ENCODE measurements at regions not wholly inside any gene's neighbourhood (a gene's known extent, or its start where the extent isn't known, plus 50 kb on each side); places are given as distances from the start of the nearest gene placed in this dataset.

DNA sequence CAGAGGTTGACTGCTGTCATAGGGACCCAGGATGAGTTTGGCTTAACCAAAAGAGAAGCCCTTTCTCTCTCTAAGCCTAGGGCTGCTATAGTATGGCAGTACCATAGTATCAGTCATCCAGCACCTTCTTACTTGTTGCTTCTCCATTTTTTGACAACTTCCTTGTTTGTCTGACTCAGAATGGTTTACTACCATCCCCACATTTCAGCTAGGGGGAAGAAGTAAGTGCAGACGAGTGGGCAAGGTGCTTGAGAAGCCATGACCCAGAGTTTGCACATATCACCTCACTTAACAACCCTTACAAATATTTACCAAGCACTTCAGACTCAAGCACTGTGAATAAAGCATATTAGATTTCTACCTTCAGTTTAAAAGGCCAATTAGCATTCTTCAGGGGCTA lies 289.9 kb upstream of the TSHZ2 start:
- TF ChIP-seq SMC3 (IDR thresholded peaks at IDR 0.05; ENCODE audit: low read depth, low read length) (no peak), POLR2A (IDR thresholded peaks at IDR 0.05; ENCODE audit: low read depth, low read length) (no peak), RAD21 (IDR thresholded peaks at IDR 0.05; ENCODE audit: low read length) (no peak), CHD1 (IDR thresholded peaks at IDR 0.05; ENCODE audit: low read depth, low read length) (no peak), CEBPB (IDR thresholded peaks at IDR 0.05; ENCODE audit: low read depth, low read length) (no peak), FOS (IDR thresholded peaks at IDR 0.05; ENCODE audit: low read depth, low read length) (no peak), RCOR1 (IDR thresholded peaks at IDR 0.05; ENCODE audit: insufficient replicate concordance, low read length) (no peak), MXI1 (IDR thresholded peaks at IDR 0.05; ENCODE audit: borderline replicate concordance, low read depth, low read length) (no peak)
- TF ChIP-seq, protein P1, sequence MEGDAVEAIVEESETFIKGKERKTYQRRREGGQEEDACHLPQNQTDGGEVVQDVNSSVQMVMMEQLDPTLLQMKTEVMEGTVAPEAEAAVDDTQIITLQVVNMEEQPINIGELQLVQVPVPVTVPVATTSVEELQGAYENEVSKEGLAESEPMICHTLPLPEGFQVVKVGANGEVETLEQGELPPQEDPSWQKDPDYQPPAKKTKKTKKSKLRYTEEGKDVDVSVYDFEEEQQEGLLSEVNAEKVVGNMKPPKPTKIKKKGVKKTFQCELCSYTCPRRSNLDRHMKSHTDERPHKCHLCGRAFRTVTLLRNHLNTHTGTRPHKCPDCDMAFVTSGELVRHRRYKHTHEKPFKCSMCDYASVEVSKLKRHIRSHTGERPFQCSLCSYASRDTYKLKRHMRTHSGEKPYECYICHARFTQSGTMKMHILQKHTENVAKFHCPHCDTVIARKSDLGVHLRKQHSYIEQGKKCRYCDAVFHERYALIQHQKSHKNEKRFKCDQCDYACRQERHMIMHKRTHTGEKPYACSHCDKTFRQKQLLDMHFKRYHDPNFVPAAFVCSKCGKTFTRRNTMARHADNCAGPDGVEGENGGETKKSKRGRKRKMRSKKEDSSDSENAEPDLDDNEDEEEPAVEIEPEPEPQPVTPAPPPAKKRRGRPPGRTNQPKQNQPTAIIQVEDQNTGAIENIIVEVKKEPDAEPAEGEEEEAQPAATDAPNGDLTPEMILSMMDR (conservative IDR thresholded peaks at IDR 0.05; ENCODE audit: low read depth, low read length): no peak

All from IMR-90 (cell line).